ENCODE measurements at regions not wholly inside any gene's neighbourhood (a gene's known extent, or its start where the extent isn't known, plus 50 kb on each side); places are given as distances from the start of the nearest gene placed in this dataset.

DNA sequence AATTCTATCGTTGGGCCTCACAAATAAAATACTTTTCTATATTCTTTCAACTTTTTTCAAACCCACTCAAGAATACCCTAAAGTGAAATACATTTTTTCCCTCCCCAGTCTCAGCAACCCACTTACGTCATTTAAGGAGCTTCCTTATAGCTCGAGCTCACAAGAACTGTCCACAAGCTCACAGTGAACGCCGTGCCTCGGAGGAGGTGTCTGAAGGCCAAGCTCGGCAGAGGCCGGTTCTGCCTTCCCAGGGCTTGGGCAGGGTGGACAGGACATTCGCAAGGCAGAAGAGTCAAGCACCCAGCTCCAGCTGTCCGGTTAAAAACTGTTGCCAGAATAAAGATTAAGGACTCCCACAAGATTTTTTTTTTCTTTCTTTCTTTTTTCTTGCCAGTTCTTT lies 802.3 kb downstream of the QKI start:
- TF ChIP-seq TAF1 (IDR thresholded peaks at IDR 0.05; ENCODE audit: borderline replicate concordance, insufficient read depth, low read length): no peak
- TF ChIP-seq POLR2AphosphoS5 (IDR thresholded peaks at IDR 0.05; ENCODE audit: low read depth, low read length): no peak
